HL-60 (cell line): ENCODE measurements at regions not wholly inside any gene's neighbourhood (a gene's known extent, or its start where the extent isn't known, plus 50 kb on each side); places are given as distances from the start of the nearest gene placed in this dataset.

ENCODE experiments used
- GABPA ChIP-seq: IDR thresholded peaks from 2 replicates; pipeline ENCODE4 v1.6.1; 2012; ENCODE audit warnings: low read depth
- POLR2AphosphoS5 ChIP-seq: IDR thresholded peaks from 2 replicates; pipeline ENCODE4 v1.6.1; 2012; ENCODE audit warnings: low read depth
- SPI1 ChIP-seq: IDR thresholded peaks from 2 replicates; pipeline ENCODE4 v1.6.1; 2012; ENCODE audit warnings: low read depth, mild to moderate bottlenecking, borderline replicate concordance
- TF ChIP-seq, protein P1 (sequence below): IDR thresholded peaks from one replicate; pipeline ENCODE4 v1.5.1; 2011; ENCODE audit warnings: low read length, control low read depth, inconsistent platforms; ENCODE audit not compliant: insufficient read depth
- TF ChIP-seq, protein P2 (sequence below): IDR thresholded peaks from 2 replicates; pipeline ENCODE4 v1.6.1; 2012; ENCODE audit warnings: low read depth; ENCODE audit not compliant: insufficient replicate concordance

DNA sequence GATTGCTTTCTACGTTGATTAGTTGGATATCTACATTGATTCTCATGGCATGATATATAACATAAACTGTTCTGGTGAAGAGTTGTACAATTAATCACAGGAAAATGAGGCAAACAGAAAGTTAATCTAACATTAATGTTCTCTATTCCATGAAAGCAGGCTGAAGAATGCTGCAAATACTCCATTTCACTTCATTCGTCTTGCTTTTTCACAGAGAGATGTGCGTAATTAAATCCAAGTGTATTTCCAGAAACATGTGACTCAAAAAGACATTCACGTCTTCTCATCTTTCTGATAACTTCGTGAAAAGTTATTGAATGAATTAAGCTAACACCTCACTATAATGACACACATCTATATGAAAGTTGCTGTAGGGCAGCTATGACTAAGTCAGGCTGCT, 1471.5 kb downstream of the DPP10 start:
- TF ChIP-seq, protein P1, sequence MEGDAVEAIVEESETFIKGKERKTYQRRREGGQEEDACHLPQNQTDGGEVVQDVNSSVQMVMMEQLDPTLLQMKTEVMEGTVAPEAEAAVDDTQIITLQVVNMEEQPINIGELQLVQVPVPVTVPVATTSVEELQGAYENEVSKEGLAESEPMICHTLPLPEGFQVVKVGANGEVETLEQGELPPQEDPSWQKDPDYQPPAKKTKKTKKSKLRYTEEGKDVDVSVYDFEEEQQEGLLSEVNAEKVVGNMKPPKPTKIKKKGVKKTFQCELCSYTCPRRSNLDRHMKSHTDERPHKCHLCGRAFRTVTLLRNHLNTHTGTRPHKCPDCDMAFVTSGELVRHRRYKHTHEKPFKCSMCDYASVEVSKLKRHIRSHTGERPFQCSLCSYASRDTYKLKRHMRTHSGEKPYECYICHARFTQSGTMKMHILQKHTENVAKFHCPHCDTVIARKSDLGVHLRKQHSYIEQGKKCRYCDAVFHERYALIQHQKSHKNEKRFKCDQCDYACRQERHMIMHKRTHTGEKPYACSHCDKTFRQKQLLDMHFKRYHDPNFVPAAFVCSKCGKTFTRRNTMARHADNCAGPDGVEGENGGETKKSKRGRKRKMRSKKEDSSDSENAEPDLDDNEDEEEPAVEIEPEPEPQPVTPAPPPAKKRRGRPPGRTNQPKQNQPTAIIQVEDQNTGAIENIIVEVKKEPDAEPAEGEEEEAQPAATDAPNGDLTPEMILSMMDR, result no peak
- TF ChIP-seq POLR2AphosphoS5 (no peak), SPI1 (no peak), GABPA (no peak)
- TF ChIP-seq, protein P2, sequence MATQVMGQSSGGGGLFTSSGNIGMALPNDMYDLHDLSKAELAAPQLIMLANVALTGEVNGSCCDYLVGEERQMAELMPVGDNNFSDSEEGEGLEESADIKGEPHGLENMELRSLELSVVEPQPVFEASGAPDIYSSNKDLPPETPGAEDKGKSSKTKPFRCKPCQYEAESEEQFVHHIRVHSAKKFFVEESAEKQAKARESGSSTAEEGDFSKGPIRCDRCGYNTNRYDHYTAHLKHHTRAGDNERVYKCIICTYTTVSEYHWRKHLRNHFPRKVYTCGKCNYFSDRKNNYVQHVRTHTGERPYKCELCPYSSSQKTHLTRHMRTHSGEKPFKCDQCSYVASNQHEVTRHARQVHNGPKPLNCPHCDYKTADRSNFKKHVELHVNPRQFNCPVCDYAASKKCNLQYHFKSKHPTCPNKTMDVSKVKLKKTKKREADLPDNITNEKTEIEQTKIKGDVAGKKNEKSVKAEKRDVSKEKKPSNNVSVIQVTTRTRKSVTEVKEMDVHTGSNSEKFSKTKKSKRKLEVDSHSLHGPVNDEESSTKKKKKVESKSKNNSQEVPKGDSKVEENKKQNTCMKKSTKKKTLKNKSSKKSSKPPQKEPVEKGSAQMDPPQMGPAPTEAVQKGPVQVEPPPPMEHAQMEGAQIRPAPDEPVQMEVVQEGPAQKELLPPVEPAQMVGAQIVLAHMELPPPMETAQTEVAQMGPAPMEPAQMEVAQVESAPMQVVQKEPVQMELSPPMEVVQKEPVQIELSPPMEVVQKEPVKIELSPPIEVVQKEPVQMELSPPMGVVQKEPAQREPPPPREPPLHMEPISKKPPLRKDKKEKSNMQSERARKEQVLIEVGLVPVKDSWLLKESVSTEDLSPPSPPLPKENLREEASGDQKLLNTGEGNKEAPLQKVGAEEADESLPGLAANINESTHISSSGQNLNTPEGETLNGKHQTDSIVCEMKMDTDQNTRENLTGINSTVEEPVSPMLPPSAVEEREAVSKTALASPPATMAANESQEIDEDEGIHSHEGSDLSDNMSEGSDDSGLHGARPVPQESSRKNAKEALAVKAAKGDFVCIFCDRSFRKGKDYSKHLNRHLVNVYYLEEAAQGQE, result no peak
